K562 (cell line): ENCODE measurements at regions not wholly inside any gene's neighbourhood (a gene's known extent, or its start where the extent isn't known, plus 50 kb on each side); places are given as distances from the start of the nearest gene placed in this dataset.

ENCODE experiments used
- ATAC-seq: fragments of 200-7000 bp; cut with Tn5 transposase; 3 replicates; pipeline ENCODE4 v1.9.1; 2020; ENCODE audit warnings: moderate library complexity
- BruUV-seq: library from RNA; stranded (reverse); fragments of 400-500 nt; replicated peaks from 2 replicates; lab custom pipeline; 2021; lab: Mats Ljungman, UMichigan
- CTCF ChIA-PET: fragments of 300-600 bp; formaldehyde crosslinking; extraction: SDS; loops from one replicate; lab custom pipeline; 2021; ENCODE audit warnings: low intra/inter-chr PET ratio; lab: Yijun Ruan, JAX
- POLR2A ChIA-PET: fragments of 300-600, 350-650 bp; sonication (Branson Sonifier 250); formaldehyde crosslinking; extraction: SDS; loops from one replicate; lab custom pipeline; 2021; ENCODE audit warnings: antibody characterized with exemption, inconsistent platforms; lab: Yijun Ruan, JAX
- DNase-seq, 4 experiments: peaks; one replicate each; pipeline versions ENCODE4 v3.0.0 to v3.0.0-alpha.2; 2011 to 2018; ENCODE audit warnings: low spot score in 3 of 4, mixed read lengths in 3 of 4; ENCODE audit errors: extremely low read depth in 1 of 4
- FAIRE-seq: peaks from 2 replicates; lab custom pipeline; 2011; peaks lifted over from hg19 to GRCh38; lab: Jason Lieb, UNC
- H2AFZ ChIP-seq: 2 replicates; pipeline ENCODE4 v1.6.0; 2011; ENCODE audit warnings: low read depth, low read length, control low read depth, inconsistent platforms
- H3K27ac ChIP-seq: fragments of 200-600 bp; 3 replicates; pipeline ENCODE4 v1.8.0; 2011; ENCODE audit warnings: low read depth, mild to moderate bottlenecking, control low read depth, inconsistent platforms, low read length, moderate library complexity, mixed read lengths; ENCODE audit errors: extremely low read depth
- H3K27me3 ChIP-seq, 2 experiments: fragments of 300-600 bp in 1 of 2; 2 replicates in 1 of 2; 3 replicates in 1 of 2; pipeline versions ENCODE4 v1.6.0 to v1.8.0; 2011; ENCODE audit warnings: inconsistent platforms in 2 of 2, low read length in 2 of 2, mild to moderate bottlenecking in 1 of 2, mixed read lengths in 1 of 2, moderate library complexity in 1 of 2; ENCODE audit not compliant: control insufficient read depth in 2 of 2, insufficient read depth in 2 of 2
- H3K36me3 ChIP-seq: fragments of 300-600 bp; 3 replicates; pipeline ENCODE4 v1.8.0; 2011; ENCODE audit warnings: mild to moderate bottlenecking, low read length, inconsistent platforms; ENCODE audit not compliant: control insufficient read depth, insufficient read depth
- H3K4me1 ChIP-seq, 2 experiments: fragments of 200-600 bp in 1 of 2; replicated peaks in 1 of 2; 2 replicates in 1 of 2; 3 replicates in 1 of 2; pipeline versions ENCODE4 v1.5.1 to v1.8.0; 2011; ENCODE audit warnings: inconsistent platforms in 2 of 2, low read length in 2 of 2, mild to moderate bottlenecking in 1 of 2, mixed read lengths in 1 of 2, moderate library complexity in 1 of 2; ENCODE audit not compliant: control insufficient read depth in 2 of 2, insufficient read depth in 2 of 2
- H3K4me2 ChIP-seq: 2 replicates; pipeline ENCODE4 v1.6.1; 2011; ENCODE audit warnings: low read length, control low read depth, inconsistent platforms, mixed read lengths; ENCODE audit not compliant: insufficient read depth
- H3K4me3 ChIP-seq: fragments of 200-600 bp; sonication (generic), shearing (Covaris generic); 2 replicates; pipeline ENCODE4 v1.5.1; 2016; ENCODE audit warnings: control low read depth, inconsistent platforms
- H3K79me2 ChIP-seq: fragments of 200-600 bp; 3 replicates; pipeline ENCODE4 v1.8.0; 2011; ENCODE audit warnings: low read length, inconsistent platforms; ENCODE audit not compliant: control insufficient read depth, insufficient read depth
- H3K9ac ChIP-seq, 2 experiments: 2 replicates each; pipeline versions ENCODE4 v1.6.0 to v1.6.1; 2011; ENCODE audit warnings: low read depth in 2 of 2, low read length in 2 of 2, control low read depth in 1 of 2, inconsistent platforms in 1 of 2, mild to moderate bottlenecking in 1 of 2, mixed read lengths in 1 of 2; ENCODE audit not compliant: insufficient read depth in 1 of 2
- H3K9me1 ChIP-seq: one replicate; pipeline ENCODE4 v1.6.0; 2011; ENCODE audit warnings: inconsistent platforms, mild to moderate bottlenecking, low read length, moderate library complexity; ENCODE audit not compliant: control insufficient read depth, insufficient read depth
- H3K9me3 ChIP-seq: replicated peaks from 2 replicates; pipeline ENCODE4 v1.5.1; 2011; ENCODE audit warnings: low read depth, low read length, inconsistent platforms; ENCODE audit not compliant: control insufficient read depth, insufficient read depth
- H4K20me1 ChIP-seq: replicated peaks from 2 replicates; pipeline ENCODE4 v1.6.1; 2011; ENCODE audit warnings: low read length, inconsistent platforms, mixed read lengths; ENCODE audit not compliant: control insufficient read depth, insufficient read depth
- BCOR ChIP-seq: fragments of 450-650 bp; IDR thresholded peaks from 2 replicates; pipeline ENCODE4 v1.6.1; 2016
- ZFP36 ChIP-seq: fragments of 150-350 bp; IDR thresholded peaks from 2 replicates; pipeline ENCODE4 v1.6.1; 2018; ENCODE audit warnings: low read length, low read depth; ENCODE audit not compliant: partially characterized antibody
- WGBS: fragments of 100-300 bp; shearing (Covaris generic); methylation state at CpG from one replicate; pipeline ENCODE4 v1.1.6; 2016; ENCODE audit warnings: low coverage, mixed read lengths; ENCODE audit not compliant: insufficient coverage; ENCODE audit errors: missing lambda C conversion rate; 5-methylcytosine and 5-hydroxymethylcytosine counted together
- in situ Hi-C: fragments of 300-500 bp; cut with MboI; formaldehyde crosslinking; loops from 4 replicates; pipeline ENCODE4 v1.15.0; 2018; ENCODE audit warnings: inconsistent platforms, mixed read lengths
- intact Hi-C: fragments of 100-400 bp; cut with micrococcal nuclease; formaldehyde crosslinking; loops from 2 replicates; pipeline ENCODE4 v1.14.2; 2022
- TF ChIP-seq, protein P1 (sequence below), 2 experiments: fragments of 450-650 bp; formaldehyde crosslinking in 1 of 2; IDR thresholded peaks; 2 replicates each; pipeline versions ENCODE4 v1.4.0 to v1.6.1; 2014 to 2020; ENCODE audit warnings: mild to moderate bottlenecking in 2 of 2, borderline replicate concordance in 1 of 2, low read depth in 1 of 2

DNA sequence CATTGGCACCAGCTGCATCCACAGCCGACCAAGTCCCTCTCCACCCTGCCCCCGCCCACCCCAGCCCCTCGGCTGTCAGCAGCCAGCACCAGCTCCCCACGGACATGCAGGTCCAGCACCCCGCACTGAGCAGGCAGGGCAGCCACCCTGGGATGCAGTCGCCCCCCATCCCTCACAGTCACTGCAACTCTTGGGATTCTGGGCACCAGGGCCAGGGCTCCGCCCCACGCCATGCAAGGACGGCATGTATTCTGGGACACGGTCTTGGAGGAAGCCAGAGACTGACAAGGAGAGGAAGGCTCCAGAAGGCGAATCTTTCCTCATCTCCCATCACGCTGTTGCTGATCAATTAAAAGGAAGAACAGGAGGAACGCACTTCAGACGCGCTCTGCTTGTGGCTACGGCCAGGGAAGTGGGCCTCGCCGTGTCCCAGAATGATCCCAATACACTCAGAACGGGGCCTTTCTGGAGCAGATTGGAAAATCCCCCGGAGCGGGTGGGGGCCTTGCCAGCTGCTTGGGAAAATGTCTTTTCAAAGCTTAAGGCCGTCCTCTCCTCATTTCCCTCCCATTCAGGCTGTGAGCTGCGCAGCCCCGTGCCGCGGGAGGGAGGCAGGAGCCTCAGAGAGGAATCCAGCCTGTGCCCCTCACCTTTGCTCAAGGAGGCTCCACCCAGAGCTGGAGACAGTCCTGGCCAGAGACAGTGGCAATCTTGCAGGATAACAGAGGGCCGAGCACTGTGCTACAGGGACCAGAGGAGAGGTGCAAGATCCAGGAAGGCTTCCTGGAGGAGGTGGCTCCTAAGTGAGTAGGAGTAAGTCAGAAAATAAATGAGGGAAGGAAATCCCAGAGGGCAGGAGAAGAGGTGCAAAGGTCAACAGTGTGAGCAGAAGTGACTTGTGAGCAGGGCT, 54.1 kb upstream of the DIO3 start:
- H3K9ac ChIP-seq: no peak overlapping the region
- H3K4me3 ChIP-seq: no peak overlapping the region
- no peak overlapping the region for H3K4me2 ChIP-seq
- H3K27ac ChIP-seq: no peak overlapping the region
- H3K4me1 ChIP-seq: peaks cover 0 to 2% of the 10 kb centered on the region in 2 experiments; a peak in 2 of 5 replicates
- no peaks in the 10 kb centered on the region for H3K9me3 ChIP-seq
- FAIRE-seq (no peak), ATAC-seq (no peak), DNase-seq (no peak)
- intact Hi-C loops: no loop called here
- no peaks in the 10 kb centered on the region for H3K36me3 ChIP-seq
- peaks cover 2 to 78% of the 10 kb centered on the region in 2 experiments for H3K27me3 ChIP-seq
- H2AFZ ChIP-seq: no peak overlapping the region
- no peaks in the 10 kb centered on the region for H4K20me1 ChIP-seq
- POLR2A ChIA-PET: no interaction called here
- BruUV-seq: no TSS peak
- H3K9me1 ChIP-seq: no peaks in the 10 kb centered on the region
- WGBS: under 1% methylated on average over 22 of the region's 27 CpGs
- in situ Hi-C loops: no loop called here
- TF ChIP-seq ZFP36 (peak; percentile 91), BCOR (0 out of 2 replicates have a peak, but pooled peaks have one; percentile 11)
- TF ChIP-seq, protein P1, sequence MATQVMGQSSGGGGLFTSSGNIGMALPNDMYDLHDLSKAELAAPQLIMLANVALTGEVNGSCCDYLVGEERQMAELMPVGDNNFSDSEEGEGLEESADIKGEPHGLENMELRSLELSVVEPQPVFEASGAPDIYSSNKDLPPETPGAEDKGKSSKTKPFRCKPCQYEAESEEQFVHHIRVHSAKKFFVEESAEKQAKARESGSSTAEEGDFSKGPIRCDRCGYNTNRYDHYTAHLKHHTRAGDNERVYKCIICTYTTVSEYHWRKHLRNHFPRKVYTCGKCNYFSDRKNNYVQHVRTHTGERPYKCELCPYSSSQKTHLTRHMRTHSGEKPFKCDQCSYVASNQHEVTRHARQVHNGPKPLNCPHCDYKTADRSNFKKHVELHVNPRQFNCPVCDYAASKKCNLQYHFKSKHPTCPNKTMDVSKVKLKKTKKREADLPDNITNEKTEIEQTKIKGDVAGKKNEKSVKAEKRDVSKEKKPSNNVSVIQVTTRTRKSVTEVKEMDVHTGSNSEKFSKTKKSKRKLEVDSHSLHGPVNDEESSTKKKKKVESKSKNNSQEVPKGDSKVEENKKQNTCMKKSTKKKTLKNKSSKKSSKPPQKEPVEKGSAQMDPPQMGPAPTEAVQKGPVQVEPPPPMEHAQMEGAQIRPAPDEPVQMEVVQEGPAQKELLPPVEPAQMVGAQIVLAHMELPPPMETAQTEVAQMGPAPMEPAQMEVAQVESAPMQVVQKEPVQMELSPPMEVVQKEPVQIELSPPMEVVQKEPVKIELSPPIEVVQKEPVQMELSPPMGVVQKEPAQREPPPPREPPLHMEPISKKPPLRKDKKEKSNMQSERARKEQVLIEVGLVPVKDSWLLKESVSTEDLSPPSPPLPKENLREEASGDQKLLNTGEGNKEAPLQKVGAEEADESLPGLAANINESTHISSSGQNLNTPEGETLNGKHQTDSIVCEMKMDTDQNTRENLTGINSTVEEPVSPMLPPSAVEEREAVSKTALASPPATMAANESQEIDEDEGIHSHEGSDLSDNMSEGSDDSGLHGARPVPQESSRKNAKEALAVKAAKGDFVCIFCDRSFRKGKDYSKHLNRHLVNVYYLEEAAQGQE (IDR thresholded peaks at IDR 0.05; ENCODE audit: borderline replicate concordance): no peak
- TF ChIP-seq, protein P1 (CRISPR knock-in tag; IDR thresholded peaks at IDR 0.05; ENCODE audit: low read depth): no peak
- no peaks in the 10 kb centered on the region for H3K79me2 ChIP-seq
- CTCF ChIA-PET: no interaction called here
